ENCODE measurements at regions not wholly inside any gene's neighbourhood (a gene's known extent, or its start where the extent isn't known, plus 50 kb on each side); places are given as distances from the start of the nearest gene placed in this dataset.

GRCh38 chr4:99708551-99708950, 50.9 kb upstream of the C4orf54 start:
- H3K4me1 Mint-ChIP-seq (ENCODE audit: low read depth), result no peaks in the 10 kb centered on the region
- H3K9me3 Mint-ChIP-seq, result no peaks in the 10 kb centered on the region
- no peak overlapping the region for H3K27ac Mint-ChIP-seq
- peaks cover 2% of the 10 kb centered on the region; the same call in 1 of the 2 replicates for H3K27me3 Mint-ChIP-seq (ENCODE audit: insufficient read depth)
- no peaks in the 10 kb centered on the region for H3K36me3 Mint-ChIP-seq (ENCODE audit: low read depth)
- no peak for TF ChIP-seq CTCF (IDR thresholded peaks at IDR 0.05)
- H3K4me3 Mint-ChIP-seq, result no peak overlapping the region
- no peak for DNase-seq

Measured in HFFc6 (cell line).